ENCODE measurements at regions not wholly inside any gene's neighbourhood (a gene's known extent, or its start where the extent isn't known, plus 50 kb on each side); places are given as distances from the start of the nearest gene placed in this dataset.

DNA sequence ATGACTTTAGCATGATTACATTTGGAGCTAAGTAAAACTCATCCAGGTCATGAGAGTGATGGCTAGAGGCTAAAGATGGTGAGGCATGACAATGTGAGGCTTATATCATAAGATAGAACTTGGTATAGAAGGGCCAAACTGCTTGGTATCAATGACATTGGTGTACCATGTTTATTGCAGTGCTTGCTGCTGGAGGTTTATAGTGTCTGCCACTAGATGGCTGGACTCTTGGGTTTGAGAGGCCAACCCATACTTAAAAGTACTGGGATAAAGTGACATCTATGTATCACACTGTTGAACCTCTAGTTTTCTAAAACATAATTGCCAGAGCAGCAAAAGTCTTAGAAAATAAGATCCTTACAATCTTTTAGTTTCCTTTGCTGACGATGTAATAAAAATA is 83.0 kb upstream of the TACR3 start:
- Histone ChIP-seq H3K36me3 (ENCODE audit: control insufficient read depth, insufficient read depth, low read length) (no peaks in the 10 kb centered on the region), H3K27me3 (ENCODE audit: control insufficient read depth in 2 of 2, insufficient read depth in 2 of 2, low read length in 2 of 2) (no peaks in the 10 kb centered on the region), H3K4me2 (ENCODE audit: insufficient read depth, low read length) (no peak overlapping the region), H4K20me1 (replicated peaks; ENCODE audit: control insufficient read depth, insufficient read depth, low read length) (no peaks in the 10 kb centered on the region), H3K9ac (ENCODE audit: insufficient read depth in 1 of 2, low read depth in 2 of 2, low read length in 2 of 2) (no peak overlapping the region), H2AFZ (ENCODE audit: low read depth, low read length) (no peak overlapping the region), H3K9me1 (ENCODE audit: control insufficient read depth, insufficient read depth, low read length) (no peaks in the 10 kb centered on the region), H3K27ac (ENCODE audit: extremely low read depth, low read depth, low read length) (no peak overlapping the region), H3K4me3 (no peak overlapping the region), H3K9me3 (replicated peaks; ENCODE audit: control insufficient read depth, insufficient read depth, low read depth, low read length) (no peaks in the 10 kb centered on the region), H3K4me1 (replicated peaks in 1 of 2; ENCODE audit: control insufficient read depth in 2 of 2, insufficient read depth in 2 of 2, low read length in 2 of 2) (no peaks in the 10 kb centered on the region), H3K79me2 (ENCODE audit: control insufficient read depth, insufficient read depth, low read length) (no peaks in the 10 kb centered on the region)
- POLR2A ChIA-PET: no interaction called here
- CTCF ChIA-PET (ENCODE audit: low intra/inter-chr PET ratio): no interaction called here
- FAIRE-seq: no peak
- no peak for ATAC-seq
- BruUV-seq (replicated peaks): no TSS peak
- in situ Hi-C loops (cut with MboI): no loop called here
- DNase-seq (ENCODE audit: extremely low read depth in 1 of 4, low spot score in 3 of 4): no peak
- 0% methylated on average over 1 of the region's 1 CpG for WGBS (ENCODE audit: insufficient coverage, low coverage, missing lambda C conversion rate)
- TF ChIP-seq, protein P1, sequence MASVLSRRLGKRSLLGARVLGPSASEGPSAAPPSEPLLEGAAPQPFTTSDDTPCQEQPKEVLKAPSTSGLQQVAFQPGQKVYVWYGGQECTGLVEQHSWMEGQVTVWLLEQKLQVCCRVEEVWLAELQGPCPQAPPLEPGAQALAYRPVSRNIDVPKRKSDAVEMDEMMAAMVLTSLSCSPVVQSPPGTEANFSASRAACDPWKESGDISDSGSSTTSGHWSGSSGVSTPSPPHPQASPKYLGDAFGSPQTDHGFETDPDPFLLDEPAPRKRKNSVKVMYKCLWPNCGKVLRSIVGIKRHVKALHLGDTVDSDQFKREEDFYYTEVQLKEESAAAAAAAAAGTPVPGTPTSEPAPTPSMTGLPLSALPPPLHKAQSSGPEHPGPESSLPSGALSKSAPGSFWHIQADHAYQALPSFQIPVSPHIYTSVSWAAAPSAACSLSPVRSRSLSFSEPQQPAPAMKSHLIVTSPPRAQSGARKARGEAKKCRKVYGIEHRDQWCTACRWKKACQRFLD (CRISPR knock-in tag; IDR thresholded peaks at IDR 0.05): no peak
- no peak for TF ChIP-seq CHD1 (IDR thresholded peaks at IDR 0.05; ENCODE audit: low read length)
- no peak for TF ChIP-seq KLF1 (tag; IDR thresholded peaks at IDR 0.05)
- TF ChIP-seq, protein P2, sequence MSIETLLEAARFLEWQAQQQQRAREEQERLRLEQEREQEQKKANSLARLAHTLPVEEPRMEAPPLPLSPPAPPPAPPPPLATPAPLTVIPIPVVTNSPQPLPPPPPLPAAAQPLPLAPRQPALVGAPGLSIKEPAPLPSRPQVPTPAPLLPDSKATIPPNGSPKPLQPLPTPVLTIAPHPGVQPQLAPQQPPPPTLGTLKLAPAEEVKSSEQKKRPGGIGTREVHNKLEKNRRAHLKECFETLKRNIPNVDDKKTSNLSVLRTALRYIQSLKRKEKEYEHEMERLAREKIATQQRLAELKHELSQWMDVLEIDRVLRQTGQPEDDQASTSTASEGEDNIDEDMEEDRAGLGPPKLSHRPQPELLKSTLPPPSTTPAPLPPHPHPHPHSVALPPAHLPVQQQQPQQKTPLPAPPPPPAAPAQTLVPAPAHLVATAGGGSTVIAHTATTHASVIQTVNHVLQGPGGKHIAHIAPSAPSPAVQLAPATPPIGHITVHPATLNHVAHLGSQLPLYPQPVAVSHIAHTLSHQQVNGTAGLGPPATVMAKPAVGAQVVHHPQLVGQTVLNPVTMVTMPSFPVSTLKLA (conservative IDR thresholded peaks at IDR 0.05): no peak
- TF ChIP-seq WHSC1 (IDR thresholded peaks at IDR 0.05; ENCODE audit: low read length): no peak
- TF ChIP-seq, protein P3, sequence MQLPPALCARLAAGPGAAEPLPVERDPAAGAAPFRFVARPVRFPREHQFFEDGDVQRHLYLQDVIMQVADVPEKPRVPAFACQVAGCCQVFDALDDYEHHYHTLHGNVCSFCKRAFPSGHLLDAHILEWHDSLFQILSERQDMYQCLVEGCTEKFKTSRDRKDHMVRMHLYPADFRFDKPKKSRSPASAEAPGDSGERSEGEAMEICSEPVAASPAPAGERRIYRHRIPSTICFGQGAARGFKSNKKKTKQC (CRISPR knock-in tag; IDR thresholded peaks at IDR 0.05): no peak
- intact Hi-C loops (cut with micrococcal nuclease): no loop called here
